PFSK-1 (cell line): ENCODE measurements at regions not wholly inside any gene's neighbourhood (a gene's known extent, or its start where the extent isn't known, plus 50 kb on each side); places are given as distances from the start of the nearest gene placed in this dataset.

Experiments
- FOXP2 ChIP-seq: optimal IDR thresholded peaks from 2 replicates; pipeline ENCODE3; 2011; ENCODE audit warnings: borderline replicate concordance, control low read depth, inconsistent platforms; ENCODE audit not compliant: insufficient read depth; ENCODE audit errors: extremely low read length, extremely low read depth
- POLR2AphosphoS5 ChIP-seq: IDR thresholded peaks from 2 replicates; pipeline ENCODE4 v1.6.1; 2012; ENCODE audit warnings: low read depth, mild to moderate bottlenecking, control low read depth, low read length, moderate library complexity
- REST ChIP-seq, 2 experiments: IDR thresholded peaks; 2 replicates each; pipeline versions ENCODE4 v1.6.1 to v1.8.0; 2011 to 2012; ENCODE audit warnings: low read depth in 2 of 2, low read length in 2 of 2, control low read depth in 1 of 2, inconsistent platforms in 1 of 2, mild to moderate bottlenecking in 1 of 2, moderate library complexity in 1 of 2; ENCODE audit not compliant: insufficient read depth in 1 of 2
- SIN3A ChIP-seq: IDR thresholded peaks from 2 replicates; pipeline ENCODE4 v1.6.1; 2012; ENCODE audit warnings: mild to moderate bottlenecking, low read length, moderate library complexity, borderline replicate concordance; ENCODE audit not compliant: insufficient read depth
- TAF1 ChIP-seq: IDR thresholded peaks from 2 replicates; pipeline ENCODE4 v1.6.1; 2012; ENCODE audit warnings: low read length, control low read depth, borderline replicate concordance; ENCODE audit not compliant: insufficient read depth

GRCh38 chr9:90449213-90449925 is 193.3 kb downstream of the DIRAS2 start:
- no peak for TF ChIP-seq FOXP2

- no peak for TF ChIP-seq POLR2AphosphoS5
- no peak for TF ChIP-seq SIN3A
- no peak for TF ChIP-seq TAF1
- TF ChIP-seq REST (IDR thresholded peaks at IDR 0.05; ENCODE audit: insufficient read depth in 1 of 2, low read depth in 2 of 2, low read length in 2 of 2) = no peak
- no peak for TF ChIP-seq FOXP2
These were observed 190.8 kb downstream of the DIRAS2 start for GRCh38 chr9:90451804-90452203.

- TF ChIP-seq REST (IDR thresholded peaks at IDR 0.05; ENCODE audit: insufficient read depth in 1 of 2, low read depth in 2 of 2, low read length in 2 of 2) (no peak), TAF1 (no peak), SIN3A (no peak), FOXP2 (no peak), POLR2AphosphoS5 (no peak)
These were observed 187.3 kb downstream of the DIRAS2 start for GRCh38 chr9:90455316-90455715.

- TF ChIP-seq REST (IDR thresholded peaks at IDR 0.05; ENCODE audit: insufficient read depth in 1 of 2, low read depth in 2 of 2, low read length in 2 of 2) = no peak
- no peak for TF ChIP-seq SIN3A
- TF ChIP-seq TAF1 = no peak
- TF ChIP-seq FOXP2 = no peak
- no peak for TF ChIP-seq POLR2AphosphoS5
These were observed 185.0 kb downstream of the DIRAS2 start for GRCh38 chr9:90457386-90458190.

- TF ChIP-seq POLR2AphosphoS5 = no peak
- no peak for TF ChIP-seq REST (IDR thresholded peaks at IDR 0.05; ENCODE audit: insufficient read depth in 1 of 2, low read depth in 2 of 2, low read length in 2 of 2)
- no peak for TF ChIP-seq TAF1
- TF ChIP-seq FOXP2 = no peak
- no peak for TF ChIP-seq SIN3A
These were observed 184.1 kb downstream of the DIRAS2 start for GRCh38 chr9:90458485-90458884.
